Left forelimb (tissue), 1 donor: ENCODE measurements at regions not wholly inside any gene's neighbourhood (a gene's known extent, or its start where the extent isn't known, plus 50 kb on each side); places are given as distances from the start of the nearest gene placed in this dataset.

Source experiments
- DNase-seq: peaks from one replicate; pipeline ENCODE4 v3.0.0-alpha.2; 2018; ENCODE audit warnings: low spot score

DNA sequence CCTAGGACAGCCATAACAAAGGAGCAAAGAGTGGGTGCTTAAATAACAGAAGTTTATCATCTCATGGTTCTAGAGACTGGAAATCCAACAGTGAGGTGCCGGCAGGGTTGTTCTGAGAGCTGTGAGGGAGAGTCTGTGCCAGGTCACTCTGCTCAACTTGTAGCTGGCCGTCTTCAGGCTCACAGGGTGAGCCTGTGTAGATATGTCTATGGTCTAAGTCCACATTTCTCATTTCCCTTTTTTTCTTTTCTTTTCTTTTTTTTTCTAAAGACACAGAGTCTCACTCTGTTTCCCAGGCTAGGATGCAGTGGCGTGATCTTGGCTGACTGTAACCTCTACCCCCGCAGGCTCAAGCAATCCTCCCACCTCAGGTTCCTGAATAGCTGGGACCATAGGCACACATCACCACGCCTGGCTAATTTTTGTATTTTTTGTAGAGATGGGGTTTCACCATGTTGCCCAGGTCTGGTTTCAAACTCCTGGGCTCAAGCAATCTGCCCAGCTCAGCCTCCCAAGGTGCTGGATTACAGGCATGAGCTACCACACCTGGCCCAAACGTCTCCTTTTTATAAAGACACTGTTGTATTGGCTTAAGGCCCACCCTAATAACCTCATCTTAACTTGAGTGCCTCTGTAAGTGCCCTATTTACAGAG, 142.2 kb downstream of the SP3 start:
- DNase-seq: no peak

DNA sequence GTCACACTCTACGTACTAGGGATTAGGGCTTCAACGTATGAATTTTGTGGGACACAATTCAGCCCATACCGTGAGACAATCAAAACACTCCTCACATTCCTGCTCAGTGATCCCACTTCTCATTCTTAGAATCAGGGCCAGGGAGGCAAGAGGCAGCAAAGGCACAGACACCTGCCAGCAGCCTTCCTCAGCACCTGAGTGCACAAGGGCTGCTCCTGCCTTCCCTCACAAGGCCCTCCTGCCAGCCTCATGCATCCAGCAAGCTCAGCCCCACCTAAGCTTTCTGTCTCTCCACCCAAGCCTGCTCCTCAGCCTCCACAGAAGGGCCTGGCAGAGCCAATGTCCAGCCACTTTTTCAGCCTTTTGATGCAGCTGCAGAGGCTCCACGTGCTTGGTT, 141.6 kb downstream of the SP3 start:
- DNase-seq: no peak

DNA sequence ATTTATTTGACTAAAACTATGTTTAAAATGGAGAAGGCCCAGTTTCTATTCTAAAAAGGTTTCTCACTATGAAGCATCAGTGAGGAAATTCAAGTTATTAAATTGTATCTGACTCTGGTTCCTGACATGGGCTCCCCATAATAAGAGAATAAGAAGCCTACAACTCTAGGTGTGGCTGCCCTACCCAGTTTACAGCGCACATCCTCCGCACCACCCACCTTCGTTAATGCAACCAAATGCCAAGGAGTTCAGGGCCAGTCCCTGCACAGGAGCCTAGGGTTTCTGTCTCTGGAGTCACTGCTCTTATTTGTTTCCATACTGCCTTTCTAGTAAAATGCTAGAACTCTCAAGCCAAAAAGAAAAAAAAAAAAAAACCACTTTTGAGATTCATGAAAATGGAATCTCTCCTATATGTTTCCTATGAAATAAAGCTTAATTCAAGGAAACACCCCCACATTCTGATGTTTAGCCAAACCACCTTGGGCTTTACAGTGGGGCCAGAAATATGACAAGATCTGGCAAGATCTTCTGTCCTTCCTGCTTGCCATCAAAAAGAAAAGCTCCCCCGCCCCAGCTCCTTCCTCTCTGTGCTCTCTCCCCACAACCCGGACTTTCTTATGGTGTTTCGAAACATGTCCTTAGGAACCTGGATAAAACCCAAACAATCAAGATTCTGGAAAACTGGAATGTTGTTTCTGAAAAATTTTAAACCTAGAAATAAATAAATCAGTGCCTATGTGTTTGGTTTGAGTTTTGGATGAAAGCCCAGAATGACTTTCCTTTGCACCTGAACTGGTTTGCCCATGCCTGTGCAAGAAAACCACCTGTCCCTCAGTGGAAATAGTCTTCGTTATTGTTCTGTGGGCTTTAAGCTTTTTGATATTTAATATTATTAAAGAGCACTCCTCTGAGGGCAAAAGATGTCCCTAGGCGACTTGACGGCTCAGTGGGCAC, 136.7 kb downstream of the SP3 start:
- no peak for DNase-seq

DNA sequence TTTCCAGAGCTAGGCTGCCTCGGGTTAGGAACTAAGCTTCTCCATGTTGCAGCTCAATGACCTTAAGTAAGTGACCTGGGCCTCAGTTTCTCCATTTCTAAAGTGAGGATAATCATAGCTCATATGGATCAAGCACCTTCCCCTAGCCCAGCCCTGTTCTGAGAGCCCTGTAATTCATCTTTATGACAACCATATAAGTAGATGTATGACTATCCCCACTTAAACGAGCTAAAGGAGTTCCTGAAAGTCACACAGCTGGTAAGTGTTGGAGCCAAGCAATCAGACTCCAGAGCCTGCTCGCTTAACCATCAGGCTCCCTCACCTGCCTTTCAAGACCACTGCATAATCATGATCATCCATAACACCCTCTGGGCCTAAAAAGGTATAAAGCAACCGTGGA, 135.4 kb downstream of the SP3 start:
- no peak for DNase-seq

DNA sequence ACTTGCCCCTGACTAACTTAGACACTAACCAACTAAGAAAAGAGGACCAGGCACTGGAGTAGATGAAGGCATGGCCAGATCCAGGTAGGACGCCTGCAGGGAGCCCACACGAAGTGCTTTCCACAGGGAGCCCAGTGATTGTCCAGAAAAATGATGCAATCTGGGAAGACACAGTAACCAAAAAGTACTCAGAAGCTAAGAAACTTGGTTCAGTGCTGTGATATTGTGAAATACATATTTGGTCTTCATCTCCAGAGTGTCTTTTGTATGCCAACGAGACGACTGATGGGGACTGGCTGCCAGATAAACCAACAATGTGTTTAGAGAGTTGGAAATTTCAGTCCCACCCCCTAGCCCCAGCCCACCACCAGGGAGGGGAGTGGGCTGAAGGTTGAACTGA, 135.0 kb downstream of the SP3 start:
- no peak for DNase-seq

DNA sequence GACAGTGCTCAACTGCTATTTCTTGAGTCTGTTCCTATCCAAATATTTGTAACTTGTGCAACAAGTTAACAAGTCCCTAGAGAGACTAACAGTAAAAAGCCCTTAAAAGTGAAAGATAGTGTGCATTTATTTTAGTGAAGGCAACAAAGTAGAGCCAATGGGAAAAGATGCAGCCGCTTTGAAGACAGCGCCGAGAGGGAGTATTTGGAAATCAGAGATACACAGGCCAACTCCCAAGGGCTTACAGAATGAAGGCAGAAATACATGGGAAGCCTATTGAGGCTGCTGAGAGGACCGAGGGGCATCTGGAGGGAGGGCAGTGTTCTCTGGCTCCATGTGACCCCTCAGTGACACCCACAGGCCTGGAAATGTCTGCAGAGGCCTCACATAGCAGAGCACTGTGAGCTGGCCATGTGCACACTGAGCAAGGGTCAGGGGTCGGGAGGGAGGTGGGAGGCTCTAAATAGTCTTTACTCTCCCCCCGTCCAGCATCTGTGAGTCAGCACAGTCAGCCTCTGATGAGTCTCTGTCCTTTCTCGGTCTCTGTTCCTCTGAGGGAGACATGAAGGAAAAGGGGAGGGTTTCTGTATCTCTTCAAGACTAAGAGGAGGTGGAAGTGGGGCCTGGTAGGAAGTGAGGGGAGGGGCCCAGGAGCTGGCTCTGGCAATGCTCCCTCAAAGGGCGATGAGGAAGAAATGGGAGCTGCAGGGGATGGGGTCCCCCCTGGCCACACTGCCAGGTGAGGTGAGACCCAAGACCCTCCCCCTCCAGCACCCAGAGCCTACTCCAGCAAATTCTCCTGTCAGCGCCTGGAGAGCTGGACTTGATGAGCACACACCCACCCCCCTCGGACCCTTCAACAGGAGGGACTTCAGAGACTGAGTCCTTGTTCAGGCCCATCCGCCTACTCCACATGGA, 133.6 kb downstream of the SP3 start:
- DNase-seq: peak; percentile 70

DNA sequence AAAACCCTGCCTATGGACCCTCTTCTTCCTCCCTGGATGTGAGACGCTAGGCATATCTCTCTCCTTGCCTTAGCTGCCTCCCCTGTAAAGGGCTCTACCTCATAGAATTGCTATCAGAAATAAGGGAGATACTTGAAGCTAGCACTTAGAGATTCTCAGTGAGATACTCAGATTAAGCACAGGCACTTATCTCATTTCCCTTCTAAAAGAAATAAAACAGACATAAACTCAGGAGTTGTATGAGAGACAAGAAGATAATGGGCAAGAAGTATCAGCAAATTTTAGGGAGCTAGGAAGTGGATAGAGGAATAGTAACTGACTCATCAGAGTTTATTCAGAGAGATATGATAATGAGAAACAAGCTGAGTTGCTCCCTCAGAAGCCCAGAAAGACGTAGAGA, 131.0 kb downstream of the SP3 start:
- DNase-seq: no peak

DNA sequence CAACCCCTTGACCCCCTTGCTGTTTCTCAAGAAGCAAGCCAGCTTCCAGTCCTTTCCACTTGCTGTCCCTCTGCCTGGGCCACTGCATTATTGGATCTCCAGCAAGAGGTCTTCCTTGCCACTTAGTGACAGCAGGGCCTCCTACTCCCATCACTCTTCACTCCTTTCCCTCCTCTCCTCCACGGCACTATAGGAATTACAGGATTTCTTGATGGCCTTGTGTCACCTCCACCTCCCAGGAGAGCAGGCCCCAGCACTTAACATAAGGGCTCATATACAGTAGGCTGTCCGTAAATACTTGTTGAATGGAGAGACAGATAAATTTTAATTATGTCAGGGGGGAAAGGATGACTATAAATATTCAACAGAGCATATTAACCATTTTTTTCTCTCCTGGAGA, 129.4 kb downstream of the SP3 start:
- no peak for DNase-seq

DNA sequence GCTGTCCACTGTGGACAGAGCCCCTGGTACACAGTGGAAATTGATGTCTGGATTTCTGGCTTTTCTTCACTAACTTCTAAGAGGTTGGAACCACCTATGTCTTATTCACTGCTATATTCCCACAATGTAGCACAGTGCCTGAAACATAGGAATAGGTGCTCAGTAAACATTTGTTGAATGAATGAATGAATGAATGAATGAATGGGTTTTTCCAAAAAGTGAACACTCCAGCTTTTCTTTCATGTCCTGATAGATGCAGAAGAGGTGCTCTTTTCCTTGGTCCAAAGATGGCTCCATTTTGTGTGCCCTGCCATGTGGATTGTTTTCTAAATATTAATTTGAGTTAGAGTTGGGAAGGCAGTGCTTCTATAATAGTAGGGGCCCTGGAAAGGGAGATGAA, 124.1 kb downstream of the SP3 start:
- DNase-seq: no peak

DNA sequence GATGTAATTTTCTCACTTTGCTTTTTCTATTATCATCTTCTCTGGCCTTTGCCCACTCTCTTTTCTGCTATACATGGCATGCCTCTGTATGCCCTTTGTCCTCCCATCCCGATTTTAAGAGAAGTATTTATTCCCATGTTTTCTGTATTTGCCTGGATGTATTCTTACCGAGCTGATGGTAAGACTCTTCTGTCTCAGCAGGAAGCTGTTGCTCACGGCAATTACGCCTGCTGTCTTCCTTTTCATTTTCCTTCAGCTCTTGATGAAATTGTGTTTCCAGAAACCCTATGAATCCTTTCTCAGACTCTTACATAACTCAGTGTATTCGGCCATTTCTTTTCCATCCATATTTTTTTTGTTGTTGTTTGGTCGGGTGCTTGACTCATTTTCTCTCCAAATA, 121.6 kb downstream of the SP3 start:
- no peak for DNase-seq

DNA sequence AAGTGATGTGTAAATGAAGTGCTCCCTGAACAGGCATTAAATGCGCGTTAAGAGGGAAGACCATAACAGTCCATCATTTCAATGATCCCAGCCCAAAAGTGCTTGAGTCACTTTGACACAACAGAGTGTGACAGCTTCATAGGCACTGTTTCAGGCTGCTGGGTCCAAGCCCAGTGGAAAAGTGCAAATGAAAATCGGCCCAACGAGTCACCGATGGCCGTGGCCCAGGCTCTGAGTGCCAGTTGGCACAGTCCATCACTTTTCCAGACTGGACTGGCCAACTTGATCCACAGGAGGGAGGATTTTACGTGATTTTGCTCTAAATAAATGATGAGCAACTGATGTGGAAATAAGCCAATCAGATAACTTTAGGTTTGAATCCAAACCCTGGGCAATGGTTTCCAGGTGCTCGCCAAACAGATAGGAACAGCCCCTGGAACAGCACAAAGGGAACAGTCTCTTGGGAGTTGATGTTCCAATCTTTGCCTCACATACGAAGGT, 114.0 kb downstream of the SP3 start:
- DNase-seq: no peak

DNA sequence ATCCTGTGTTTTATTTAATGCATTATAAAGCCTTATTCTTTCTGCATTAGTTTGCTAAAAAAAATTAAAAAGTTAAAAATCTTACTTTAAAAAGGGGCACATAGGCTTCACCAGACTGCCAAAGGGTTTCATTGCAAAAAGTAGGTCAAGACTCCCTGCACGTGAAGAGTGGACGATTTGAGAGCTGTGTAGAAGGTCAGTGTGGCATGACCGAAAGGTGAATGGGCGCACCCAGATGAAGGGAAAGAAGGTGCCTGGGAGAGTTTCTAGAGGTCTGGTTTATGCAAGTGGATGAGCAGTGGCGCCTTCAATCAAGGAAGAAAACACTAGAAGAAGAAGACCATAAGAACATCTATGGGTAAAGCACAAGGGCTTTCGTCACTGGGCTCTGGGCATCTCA, 111.0 kb downstream of the SP3 start:
- DNase-seq: no peak

DNA sequence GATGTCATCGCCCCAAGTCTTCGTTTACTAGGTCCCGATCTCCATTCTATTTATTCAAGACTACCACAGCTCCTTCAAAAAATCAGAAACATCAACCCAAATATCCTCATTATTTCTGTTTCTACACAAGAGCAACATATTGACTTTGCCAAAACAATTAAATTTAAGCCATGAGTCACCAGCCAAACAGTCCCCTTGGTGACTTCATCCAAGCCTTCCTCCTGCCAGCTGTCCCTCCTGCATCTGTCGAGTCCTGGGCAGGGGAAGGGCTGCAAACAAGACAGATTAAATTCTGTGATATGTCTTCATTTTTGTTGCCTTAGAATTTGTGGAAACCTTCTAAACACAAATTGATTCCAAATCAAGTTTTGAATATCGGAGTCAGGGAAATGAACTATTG, 110.3 kb downstream of the SP3 start:
- no peak for DNase-seq

DNA sequence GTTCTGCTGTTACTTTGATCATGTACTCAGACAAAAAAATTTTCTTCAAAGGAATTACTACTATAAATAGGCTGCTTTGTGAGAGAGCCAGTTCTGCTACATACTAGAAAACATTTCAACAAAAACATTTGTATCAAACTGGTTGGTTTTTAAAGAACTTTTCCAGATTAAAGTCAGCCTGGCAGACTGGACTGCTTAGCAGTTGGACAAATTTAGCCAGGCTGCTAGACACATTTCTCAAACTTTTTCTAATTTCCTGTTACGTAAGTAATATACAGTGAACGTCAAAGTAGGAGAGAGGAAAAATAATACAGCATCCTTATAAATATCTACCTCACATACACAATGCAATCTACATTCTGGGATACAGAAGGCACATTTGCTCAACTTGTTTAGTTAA, 109.5 kb downstream of the SP3 start:
- no peak for DNase-seq
